A673 (cell line): ENCODE measurements at regions not wholly inside any gene's neighbourhood (a gene's known extent, or its start where the extent isn't known, plus 50 kb on each side); places are given as distances from the start of the nearest gene placed in this dataset.

Source experiments
- BruUV-seq: library from RNA; stranded (reverse); fragments of 400-500 nt; replicated peaks from 2 replicates; lab custom pipeline; 2021; lab: Mats Ljungman, UMichigan
- CTCF ChIA-PET: fragments of 300-600 bp; sonication (Branson Sonifier 250); formaldehyde crosslinking; loops from one replicate; lab custom pipeline; 2022; ENCODE audit warnings: antibody characterized with exemption; lab: Charles Lee
- POLR2A ChIA-PET: fragments of 300-600 bp; sonication (Branson Sonifier 250); formaldehyde crosslinking; loops from one replicate; lab custom pipeline; 2022; ENCODE audit warnings: antibody characterized with exemption; ENCODE audit not compliant: low non-redundant PET; lab: Charles Lee
- DNase-seq: peaks from one replicate; pipeline ENCODE4 v3.0.0-alpha.2; 2015; ENCODE audit warnings: low spot score
- H3K27ac ChIP-seq: fragments of 200-600 bp; sonication (generic); 2 replicates; pipeline ENCODE4 v1.5.1; 2016; ENCODE audit warnings: mixed run types, low read depth, mild to moderate bottlenecking, mixed read lengths, antibody characterized with exemption, low read length; ENCODE audit not compliant: poor library complexity, severe bottlenecking
- H3K27me3 ChIP-seq: fragments of 200-600 bp; sonication (generic); replicated peaks from 2 replicates; pipeline ENCODE4 v1.6.1; 2017; ENCODE audit warnings: mixed run types, low read depth, mild to moderate bottlenecking, mixed read lengths, antibody characterized with exemption, low read length; ENCODE audit not compliant: insufficient read depth, poor library complexity
- H3K36me3 ChIP-seq: fragments of 200-600 bp; sonication (generic); 2 replicates; pipeline ENCODE4 v1.6.1; 2016; ENCODE audit warnings: mixed run types, mild to moderate bottlenecking, mixed read lengths, antibody characterized with exemption, low read length; ENCODE audit not compliant: insufficient read depth, poor library complexity, severe bottlenecking
- H3K4me1 ChIP-seq: fragments of 200-600 bp; sonication (generic); 2 replicates; pipeline ENCODE4 v1.6.1; 2017; ENCODE audit warnings: mixed run types, mild to moderate bottlenecking, mixed read lengths, antibody characterized with exemption, low read length; ENCODE audit not compliant: insufficient read depth, poor library complexity, severe bottlenecking
- H3K4me3 ChIP-seq: fragments of 200-600 bp; sonication (generic); 2 replicates; pipeline ENCODE4 v1.5.1; 2016; ENCODE audit warnings: low read depth, mixed run types, mild to moderate bottlenecking, mixed read lengths, low read length; ENCODE audit not compliant: poor library complexity, severe bottlenecking
- H3K9me3 ChIP-seq: fragments of 200-600 bp; sonication (generic); 2 replicates; pipeline ENCODE4 v1.6.1; 2016; ENCODE audit warnings: mixed run types, low read depth, mild to moderate bottlenecking, mixed read lengths, antibody characterized with exemption, low read length; ENCODE audit not compliant: poor library complexity, severe bottlenecking
- EZH2 ChIP-seq: fragments of 200-600 bp; sonication (generic); IDR thresholded peaks from 2 replicates; pipeline ENCODE4 v1.6.1; 2017; ENCODE audit warnings: borderline replicate concordance, low read depth, mild to moderate bottlenecking, mixed read lengths, antibody characterized with exemption, low read length; ENCODE audit not compliant: poor library complexity, severe bottlenecking
- intact Hi-C: fragments of 100-400 bp; cut with micrococcal nuclease; formaldehyde crosslinking; loops from one replicate; pipeline ENCODE4 v1.10.0; 2022; ENCODE audit not compliant: unreplicated experiment
- TF ChIP-seq, protein P1 (sequence below): fragments of 300-800, 200-600 bp; sonication (generic); conservative IDR thresholded peaks from 2 replicates; pipeline ENCODE4 v1.5.1; 2017; ENCODE audit warnings: low read depth, mild to moderate bottlenecking, antibody characterized with exemption, low read length, moderate library complexity, mixed read lengths

DNA sequence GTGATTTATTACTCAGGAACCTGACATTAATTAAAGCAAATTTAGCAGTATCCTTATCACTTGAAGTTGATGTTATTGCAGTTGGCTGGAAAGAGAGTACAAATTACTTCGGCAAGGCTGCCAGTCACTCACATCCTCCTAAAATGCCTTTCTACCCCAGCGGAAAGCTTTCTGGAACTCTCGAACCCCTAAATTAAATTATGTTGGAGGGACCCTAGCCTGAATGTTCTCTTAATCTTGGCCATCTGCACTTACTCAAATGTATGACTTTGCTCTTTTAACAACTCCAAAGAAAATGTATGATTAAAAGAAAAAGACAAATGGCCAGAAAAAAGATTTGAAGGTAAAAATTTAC, 242.6 kb upstream of the USP25 start:
- H3K4me1 ChIP-seq = no peaks in the 10 kb centered on the region
- CTCF ChIA-PET = no interaction called here
- POLR2A ChIA-PET = no interaction called here
- BruUV-seq = no TSS peak
- H3K27me3 ChIP-seq = no peaks in the 10 kb centered on the region
- no peaks in the 10 kb centered on the region for H3K36me3 ChIP-seq
- intact Hi-C loops = loop anchor here (10.0 kb wide), 2 partner anchors 1082 to 1232 kb away; no protein-coding TSS in a partner anchor
- H3K9me3 ChIP-seq = no peaks in the 10 kb centered on the region
- TF ChIP-seq EZH2 = no peak
- TF ChIP-seq, protein P1, sequence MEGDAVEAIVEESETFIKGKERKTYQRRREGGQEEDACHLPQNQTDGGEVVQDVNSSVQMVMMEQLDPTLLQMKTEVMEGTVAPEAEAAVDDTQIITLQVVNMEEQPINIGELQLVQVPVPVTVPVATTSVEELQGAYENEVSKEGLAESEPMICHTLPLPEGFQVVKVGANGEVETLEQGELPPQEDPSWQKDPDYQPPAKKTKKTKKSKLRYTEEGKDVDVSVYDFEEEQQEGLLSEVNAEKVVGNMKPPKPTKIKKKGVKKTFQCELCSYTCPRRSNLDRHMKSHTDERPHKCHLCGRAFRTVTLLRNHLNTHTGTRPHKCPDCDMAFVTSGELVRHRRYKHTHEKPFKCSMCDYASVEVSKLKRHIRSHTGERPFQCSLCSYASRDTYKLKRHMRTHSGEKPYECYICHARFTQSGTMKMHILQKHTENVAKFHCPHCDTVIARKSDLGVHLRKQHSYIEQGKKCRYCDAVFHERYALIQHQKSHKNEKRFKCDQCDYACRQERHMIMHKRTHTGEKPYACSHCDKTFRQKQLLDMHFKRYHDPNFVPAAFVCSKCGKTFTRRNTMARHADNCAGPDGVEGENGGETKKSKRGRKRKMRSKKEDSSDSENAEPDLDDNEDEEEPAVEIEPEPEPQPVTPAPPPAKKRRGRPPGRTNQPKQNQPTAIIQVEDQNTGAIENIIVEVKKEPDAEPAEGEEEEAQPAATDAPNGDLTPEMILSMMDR = no peak
- H3K27ac ChIP-seq = no peak overlapping the region
- H3K4me3 ChIP-seq = no peak overlapping the region
- no peak for DNase-seq

DNA sequence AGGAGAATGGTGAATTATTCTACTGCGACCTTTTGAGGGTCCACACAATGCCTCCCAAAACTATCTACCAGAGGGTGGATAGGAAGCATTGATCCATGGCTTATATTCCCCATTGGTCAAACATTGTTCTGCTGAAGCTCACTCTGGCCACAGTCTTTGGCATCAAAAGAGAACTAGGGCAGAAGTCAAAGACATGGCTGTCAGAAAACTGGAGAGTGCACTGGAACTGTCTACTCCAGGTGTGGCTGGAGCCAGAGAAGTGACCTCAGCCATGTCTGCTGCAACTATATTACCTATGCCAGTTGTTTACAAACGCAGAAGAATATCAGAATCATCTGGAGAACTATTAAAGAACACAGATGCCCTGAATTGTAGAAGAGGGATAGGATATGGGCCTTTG, 238.7 kb upstream of the USP25 start:
- Histone ChIP-seq H3K9me3 (no peaks in the 10 kb centered on the region), H3K27me3 (no peaks in the 10 kb centered on the region), H3K4me1 (no peaks in the 10 kb centered on the region), H3K27ac (no peak overlapping the region), H3K4me3 (no peak overlapping the region), H3K36me3 (no peaks in the 10 kb centered on the region)
- BruUV-seq = no TSS peak
- no peak for DNase-seq
- intact Hi-C loops = no loop called here
- no peak for TF ChIP-seq EZH2
- TF ChIP-seq, protein P1 = no peak
- ChIA-PET POLR2A (no interaction called here), CTCF (no interaction called here)

DNA sequence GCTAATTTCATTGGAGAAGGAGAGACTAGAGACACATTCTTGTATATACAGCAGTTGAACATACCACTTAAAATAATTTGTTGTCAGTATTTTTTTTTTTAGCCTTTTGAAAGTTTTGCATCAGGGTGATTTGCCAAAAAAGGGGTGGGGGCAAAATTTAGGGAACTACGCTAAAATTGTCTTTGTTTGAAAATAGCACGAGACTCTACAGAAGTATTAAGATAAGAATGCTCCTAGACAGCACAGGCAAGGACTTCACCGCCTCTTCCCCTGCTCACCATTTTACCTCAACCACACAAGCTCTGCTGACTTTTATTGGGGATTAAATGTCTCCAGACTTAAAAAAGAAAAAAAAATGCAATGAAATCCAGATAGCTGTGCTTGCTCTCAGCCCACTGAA, 236.1 kb upstream of the USP25 start:
- ChIA-PET CTCF (no interaction called here), POLR2A (no interaction called here)
- no peak for DNase-seq
- Histone ChIP-seq H3K27me3 (no peaks in the 10 kb centered on the region), H3K9me3 (no peaks in the 10 kb centered on the region), H3K4me1 (no peaks in the 10 kb centered on the region), H3K27ac (no peak overlapping the region), H3K36me3 (no peaks in the 10 kb centered on the region), H3K4me3 (no peak overlapping the region)
- no TSS peak for BruUV-seq
- no peak for TF ChIP-seq EZH2
- TF ChIP-seq, protein P1 = no peak
- intact Hi-C loops = no loop called here
